K562 (cell line): ENCODE measurements at regions not wholly inside any gene's neighbourhood (a gene's known extent, or its start where the extent isn't known, plus 50 kb on each side); places are given as distances from the start of the nearest gene placed in this dataset.

Experiments
- ATAC-seq: fragments of 200-7000 bp; cut with Tn5 transposase; 3 replicates; pipeline ENCODE4 v1.9.1; 2020; ENCODE audit warnings: moderate library complexity
- BruUV-seq: library from RNA; stranded (reverse); fragments of 400-500 nt; replicated peaks from 2 replicates; lab custom pipeline; 2021; lab: Mats Ljungman, UMichigan
- CTCF ChIA-PET: fragments of 300-600 bp; formaldehyde crosslinking; extraction: SDS; loops from one replicate; lab custom pipeline; 2021; ENCODE audit warnings: low intra/inter-chr PET ratio; lab: Yijun Ruan, JAX
- POLR2A ChIA-PET: fragments of 300-600, 350-650 bp; sonication (Branson Sonifier 250); formaldehyde crosslinking; extraction: SDS; loops from one replicate; lab custom pipeline; 2021; ENCODE audit warnings: antibody characterized with exemption, inconsistent platforms; lab: Yijun Ruan, JAX
- DNase-seq, 4 experiments: peaks; one replicate each; pipeline versions ENCODE4 v3.0.0 to v3.0.0-alpha.2; 2011 to 2018; ENCODE audit warnings: low spot score in 3 of 4, mixed read lengths in 3 of 4; ENCODE audit errors: extremely low read depth in 1 of 4
- FAIRE-seq: peaks from 2 replicates; lab custom pipeline; 2011; peaks lifted over from hg19 to GRCh38; lab: Jason Lieb, UNC
- H2AFZ ChIP-seq: 2 replicates; pipeline ENCODE4 v1.6.0; 2011; ENCODE audit warnings: low read depth, low read length, control low read depth, inconsistent platforms
- H3K27ac ChIP-seq: fragments of 200-600 bp; 3 replicates; pipeline ENCODE4 v1.8.0; 2011; ENCODE audit warnings: low read depth, mild to moderate bottlenecking, control low read depth, inconsistent platforms, low read length, moderate library complexity, mixed read lengths; ENCODE audit errors: extremely low read depth
- H3K27me3 ChIP-seq, 2 experiments: fragments of 300-600 bp in 1 of 2; 2 replicates in 1 of 2; 3 replicates in 1 of 2; pipeline versions ENCODE4 v1.6.0 to v1.8.0; 2011; ENCODE audit warnings: inconsistent platforms in 2 of 2, low read length in 2 of 2, mild to moderate bottlenecking in 1 of 2, mixed read lengths in 1 of 2, moderate library complexity in 1 of 2; ENCODE audit not compliant: control insufficient read depth in 2 of 2, insufficient read depth in 2 of 2
- H3K36me3 ChIP-seq: fragments of 300-600 bp; 3 replicates; pipeline ENCODE4 v1.8.0; 2011; ENCODE audit warnings: mild to moderate bottlenecking, low read length, inconsistent platforms; ENCODE audit not compliant: control insufficient read depth, insufficient read depth
- H3K4me1 ChIP-seq, 2 experiments: fragments of 200-600 bp in 1 of 2; replicated peaks in 1 of 2; 2 replicates in 1 of 2; 3 replicates in 1 of 2; pipeline versions ENCODE4 v1.5.1 to v1.8.0; 2011; ENCODE audit warnings: inconsistent platforms in 2 of 2, low read length in 2 of 2, mild to moderate bottlenecking in 1 of 2, mixed read lengths in 1 of 2, moderate library complexity in 1 of 2; ENCODE audit not compliant: control insufficient read depth in 2 of 2, insufficient read depth in 2 of 2
- H3K4me2 ChIP-seq: 2 replicates; pipeline ENCODE4 v1.6.1; 2011; ENCODE audit warnings: low read length, control low read depth, inconsistent platforms, mixed read lengths; ENCODE audit not compliant: insufficient read depth
- H3K4me3 ChIP-seq: fragments of 200-600 bp; sonication (generic), shearing (Covaris generic); 2 replicates; pipeline ENCODE4 v1.5.1; 2016; ENCODE audit warnings: control low read depth, inconsistent platforms
- H3K79me2 ChIP-seq: fragments of 200-600 bp; 3 replicates; pipeline ENCODE4 v1.8.0; 2011; ENCODE audit warnings: low read length, inconsistent platforms; ENCODE audit not compliant: control insufficient read depth, insufficient read depth
- H3K9ac ChIP-seq, 2 experiments: 2 replicates each; pipeline versions ENCODE4 v1.6.0 to v1.6.1; 2011; ENCODE audit warnings: low read depth in 2 of 2, low read length in 2 of 2, control low read depth in 1 of 2, inconsistent platforms in 1 of 2, mild to moderate bottlenecking in 1 of 2, mixed read lengths in 1 of 2; ENCODE audit not compliant: insufficient read depth in 1 of 2
- H3K9me1 ChIP-seq: one replicate; pipeline ENCODE4 v1.6.0; 2011; ENCODE audit warnings: inconsistent platforms, mild to moderate bottlenecking, low read length, moderate library complexity; ENCODE audit not compliant: control insufficient read depth, insufficient read depth
- H3K9me3 ChIP-seq: replicated peaks from 2 replicates; pipeline ENCODE4 v1.5.1; 2011; ENCODE audit warnings: low read depth, low read length, inconsistent platforms; ENCODE audit not compliant: control insufficient read depth, insufficient read depth
- H4K20me1 ChIP-seq: replicated peaks from 2 replicates; pipeline ENCODE4 v1.6.1; 2011; ENCODE audit warnings: low read length, inconsistent platforms, mixed read lengths; ENCODE audit not compliant: control insufficient read depth, insufficient read depth
- MYNN ChIP-seq, 2 experiments: sonication (generic); formaldehyde crosslinking in 1 of 2; IDR thresholded peaks; 2 replicates each; pipeline versions ENCODE4 v1.5.0 to v1.6.1; 2016 to 2020; ENCODE audit warnings: antibody characterized with exemption in 1 of 2, missing genetic modification reagents in 1 of 2
- NR2C1 ChIP-seq, 2 experiments: fragments of 450-650 bp; IDR thresholded peaks; 2 replicates each; pipeline ENCODE4 v1.6.1; 2017; ENCODE audit warnings: mild to moderate bottlenecking in 2 of 2, antibody characterized with exemption in 1 of 2, inconsistent platforms in 1 of 2, missing compliant biosample characterization in 1 of 2, missing genetic modification characterization in 1 of 2
- WGBS: fragments of 100-300 bp; shearing (Covaris generic); methylation state at CpG from one replicate; pipeline ENCODE4 v1.1.6; 2016; ENCODE audit warnings: low coverage, mixed read lengths; ENCODE audit not compliant: insufficient coverage; ENCODE audit errors: missing lambda C conversion rate; 5-methylcytosine and 5-hydroxymethylcytosine counted together
- in situ Hi-C: fragments of 300-500 bp; cut with MboI; formaldehyde crosslinking; loops from 4 replicates; pipeline ENCODE4 v1.15.0; 2018; ENCODE audit warnings: inconsistent platforms, mixed read lengths
- intact Hi-C: fragments of 100-400 bp; cut with micrococcal nuclease; formaldehyde crosslinking; loops from 2 replicates; pipeline ENCODE4 v1.14.2; 2022
- TF ChIP-seq, protein P1 (sequence below), 3 experiments: IDR thresholded peaks in 2 of 3; conservative IDR thresholded peaks in 1 of 3; 2 replicates each; pipeline ENCODE4 v1.5.1; 2011 to 2012; ENCODE audit warnings: low read length in 3 of 3, mild to moderate bottlenecking in 3 of 3, control low read depth in 2 of 3, improper control_type of control experiment in 1 of 3, inconsistent platforms in 1 of 3, low read depth in 1 of 3, mixed read lengths in 1 of 3, moderate library complexity in 1 of 3; ENCODE audit not compliant: insufficient read depth in 2 of 3
- TF ChIP-seq, protein P2 (sequence below): fragments of 450-650 bp; conservative IDR thresholded peaks from 2 replicates; pipeline ENCODE4 v1.6.1; 2016; ENCODE audit warnings: missing genetic modification characterization, low read depth, mild to moderate bottlenecking, control low read depth, missing compliant biosample characterization

DNA sequence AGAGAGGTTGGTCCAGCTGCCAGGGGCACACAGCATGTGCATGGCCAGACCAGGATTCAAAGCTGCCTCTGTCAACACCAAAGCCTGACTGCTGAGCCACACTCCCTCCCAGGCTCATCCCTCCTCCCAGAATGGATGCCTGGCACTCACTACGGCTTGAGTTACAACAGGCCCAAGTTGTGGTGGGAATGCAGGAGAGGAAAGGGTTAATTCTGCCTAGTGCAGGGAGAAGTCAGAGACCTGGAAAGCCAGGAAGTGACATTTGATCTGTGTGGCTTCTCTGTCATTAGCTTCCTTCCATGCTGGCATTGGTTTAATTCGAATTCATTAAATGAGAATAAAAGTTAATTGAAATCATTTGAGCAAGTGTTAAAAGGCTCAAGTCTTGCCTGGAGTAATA, 150.0 kb downstream of the NSG2 start:
- in situ Hi-C loops (no loop called here), intact Hi-C loops (no loop called here)
- no peak overlapping the region for H3K4me2 ChIP-seq
- no peaks in the 10 kb centered on the region for H3K4me1 ChIP-seq
- H2AFZ ChIP-seq = no peak overlapping the region
- no TSS peak for BruUV-seq
- H3K27ac ChIP-seq = no peak overlapping the region
- H3K9me1 ChIP-seq = no peaks in the 10 kb centered on the region
- H4K20me1 ChIP-seq = no peaks in the 10 kb centered on the region
- no peaks in the 10 kb centered on the region for H3K36me3 ChIP-seq
- H3K79me2 ChIP-seq = no peaks in the 10 kb centered on the region
- H3K27me3 ChIP-seq = peaks cover 4 to 27% of the 10 kb centered on the region in 2 experiments; a peak in 4 of 5 replicates
- no peaks in the 10 kb centered on the region for H3K9me3 ChIP-seq
- no peak overlapping the region for H3K4me3 ChIP-seq
- H3K9ac ChIP-seq = no peak overlapping the region
- 3% methylated on average over 2 of the region's 2 CpGs for WGBS
- ChIA-PET CTCF (no interaction called here), POLR2A (no interaction called here)
- TF ChIP-seq, protein P1, sequence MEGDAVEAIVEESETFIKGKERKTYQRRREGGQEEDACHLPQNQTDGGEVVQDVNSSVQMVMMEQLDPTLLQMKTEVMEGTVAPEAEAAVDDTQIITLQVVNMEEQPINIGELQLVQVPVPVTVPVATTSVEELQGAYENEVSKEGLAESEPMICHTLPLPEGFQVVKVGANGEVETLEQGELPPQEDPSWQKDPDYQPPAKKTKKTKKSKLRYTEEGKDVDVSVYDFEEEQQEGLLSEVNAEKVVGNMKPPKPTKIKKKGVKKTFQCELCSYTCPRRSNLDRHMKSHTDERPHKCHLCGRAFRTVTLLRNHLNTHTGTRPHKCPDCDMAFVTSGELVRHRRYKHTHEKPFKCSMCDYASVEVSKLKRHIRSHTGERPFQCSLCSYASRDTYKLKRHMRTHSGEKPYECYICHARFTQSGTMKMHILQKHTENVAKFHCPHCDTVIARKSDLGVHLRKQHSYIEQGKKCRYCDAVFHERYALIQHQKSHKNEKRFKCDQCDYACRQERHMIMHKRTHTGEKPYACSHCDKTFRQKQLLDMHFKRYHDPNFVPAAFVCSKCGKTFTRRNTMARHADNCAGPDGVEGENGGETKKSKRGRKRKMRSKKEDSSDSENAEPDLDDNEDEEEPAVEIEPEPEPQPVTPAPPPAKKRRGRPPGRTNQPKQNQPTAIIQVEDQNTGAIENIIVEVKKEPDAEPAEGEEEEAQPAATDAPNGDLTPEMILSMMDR (IDR thresholded peaks at IDR 0.05 in 2 of 3, conservative IDR thresholded peaks at IDR 0.05 in 1 of 3; ENCODE audit: insufficient read depth in 2 of 3, low read depth in 1 of 3, low read length in 3 of 3) = no peak
- TF ChIP-seq MYNN (IDR thresholded peaks at IDR 0.05) (no peak), MYNN (CRISPR knock-in tag; IDR thresholded peaks at IDR 0.05) (no peak), NR2C1 (IDR thresholded peaks at IDR 0.05) (no peak), NR2C1 (tag; IDR thresholded peaks at IDR 0.05) (no peak)
- TF ChIP-seq, protein P2, sequence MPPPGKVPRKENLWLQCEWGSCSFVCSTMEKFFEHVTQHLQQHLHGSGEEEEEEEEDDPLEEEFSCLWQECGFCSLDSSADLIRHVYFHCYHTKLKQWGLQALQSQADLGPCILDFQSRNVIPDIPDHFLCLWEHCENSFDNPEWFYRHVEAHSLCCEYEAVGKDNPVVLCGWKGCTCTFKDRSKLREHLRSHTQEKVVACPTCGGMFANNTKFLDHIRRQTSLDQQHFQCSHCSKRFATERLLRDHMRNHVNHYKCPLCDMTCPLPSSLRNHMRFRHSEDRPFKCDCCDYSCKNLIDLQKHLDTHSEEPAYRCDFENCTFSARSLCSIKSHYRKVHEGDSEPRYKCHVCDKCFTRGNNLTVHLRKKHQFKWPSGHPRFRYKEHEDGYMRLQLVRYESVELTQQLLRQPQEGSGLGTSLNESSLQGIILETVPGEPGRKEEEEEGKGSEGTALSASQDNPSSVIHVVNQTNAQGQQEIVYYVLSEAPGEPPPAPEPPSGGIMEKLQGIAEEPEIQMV = no peak
- no peak for ATAC-seq
- no peak for FAIRE-seq
- no peak for DNase-seq
